ENCODE measurements at regions not wholly inside any gene's neighbourhood (a gene's known extent, or its start where the extent isn't known, plus 50 kb on each side); places are given as distances from the start of the nearest gene placed in this dataset.
"Not testable (repeated sequence)": the region's sequence is repeated elsewhere in the genome, so short reads cannot be mapped to it uniquely, and the experiment has no call there.

GRCh38 chr20:6715401-6715941, 52.0 kb upstream of the BMP2 start:
- no peak for DNase-seq (ENCODE audit: low spot score)

- no peak for DNase-seq (ENCODE audit: low spot score)
Observed at GRCh38 chr20:6714279-6714711, 53.2 kb upstream of the BMP2 start.

- DNase-seq (ENCODE audit: low spot score): peak; percentile 37
Observed at GRCh38 chr20:6711951-6712649, 55.4 kb upstream of the BMP2 start.

- DNase-seq (ENCODE audit: low spot score): peak; percentile 47
Observed at GRCh38 chr20:6709910-6710595, 57.4 kb upstream of the BMP2 start.

GRCh38 chr20:6708010-6708409, 59.5 kb upstream of the BMP2 start:
- peak; percentile 39 for DNase-seq (ENCODE audit: low spot score)

GRCh38 chr20:6707321-6707831, 60.1 kb upstream of the BMP2 start:
- DNase-seq (ENCODE audit: low spot score): no peak

GRCh38 chr20:6705926-6706548, 61.4 kb upstream of the BMP2 start:
- no peak for DNase-seq (ENCODE audit: low spot score)

- DNase-seq (ENCODE audit: low spot score): no peak
Observed at GRCh38 chr20:6705106-6705766, 62.2 kb upstream of the BMP2 start.

- DNase-seq (ENCODE audit: low spot score): peak; percentile 78
Observed at GRCh38 chr20:6704132-6704861, 63.2 kb upstream of the BMP2 start.

- DNase-seq (ENCODE audit: low spot score): no peak
Observed at GRCh38 chr20:6703656-6704055, 63.8 kb upstream of the BMP2 start.

- no peak for DNase-seq (ENCODE audit: low spot score)
Observed at GRCh38 chr20:6703047-6703446, 64.4 kb upstream of the BMP2 start.

GRCh38 chr20:6702144-6702543, 65.3 kb upstream of the BMP2 start:
- DNase-seq (ENCODE audit: low spot score): no peak

GRCh38 chr20:6700563-6701329, 66.7 kb upstream of the BMP2 start:
- DNase-seq (ENCODE audit: low spot score): no peak

- DNase-seq (ENCODE audit: low spot score): no peak
Observed at GRCh38 chr20:6699921-6700562, 67.4 kb upstream of the BMP2 start.

GRCh38 chr20:6698723-6699122, 68.8 kb upstream of the BMP2 start:
- no peak for DNase-seq (ENCODE audit: low spot score)

GRCh38 chr20:6698056-6698455, 69.4 kb upstream of the BMP2 start:
- no peak for DNase-seq (ENCODE audit: low spot score)

- DNase-seq (ENCODE audit: low spot score): no peak
Observed at GRCh38 chr20:6697228-6697972, 70.1 kb upstream of the BMP2 start.

GRCh38 chr20:6696001-6696400, 71.5 kb upstream of the BMP2 start:
- DNase-seq (ENCODE audit: low spot score): no peak

- not testable (repeated sequence) for DNase-seq (ENCODE audit: low spot score)
Observed at GRCh38 chr20:6693808-6694198, 73.7 kb upstream of the BMP2 start.
